ENCODE measurements at regions not wholly inside any gene's neighbourhood (a gene's known extent, or its start where the extent isn't known, plus 50 kb on each side); places are given as distances from the start of the nearest gene placed in this dataset.
"Not testable (repeated sequence)": the region's sequence is repeated elsewhere in the genome, so short reads cannot be mapped to it uniquely, and the experiment has no call there.

- no peaks in the 10 kb centered on the region for H3K4me1 ChIP-seq
- DNase-seq = no peak
- no peaks in the 10 kb centered on the region for H3K9me3 ChIP-seq
- TF ChIP-seq POLR2A (IDR thresholded peaks at IDR 0.05) (no peak), CTCF (IDR thresholded peaks at IDR 0.05) (no peak)
- H3K27me3 ChIP-seq = no peaks in the 10 kb centered on the region
- no peak overlapping the region for H3K27ac ChIP-seq
- no peak overlapping the region for H3K4me3 ChIP-seq
- H3K36me3 ChIP-seq = no peaks in the 10 kb centered on the region
Measured at GRCh38 chrX:4627414-4627813, 914.0 kb upstream of the PRKX start.

GRCh38 chrX:4622486-4623167 lies 909.2 kb upstream of the PRKX start:
- TF ChIP-seq POLR2A (IDR thresholded peaks at IDR 0.05) (no peak), CTCF (IDR thresholded peaks at IDR 0.05) (no peak)

GRCh38 chrX:4613651-4614050 lies 900.2 kb upstream of the PRKX start:
- not testable (repeated sequence) for H3K4me3 ChIP-seq, H3K36me3 ChIP-seq, H3K27me3 ChIP-seq, DNase-seq, H3K27ac ChIP-seq, H3K9me3 ChIP-seq, H3K4me1 ChIP-seq

More at GRCh38 chrX:4622486-4623167, 909.2 kb upstream of the PRKX start:
- H3K4me3 ChIP-seq = no peak overlapping the region
- H3K9me3 ChIP-seq = no peaks in the 10 kb centered on the region
- H3K4me1 ChIP-seq = no peaks in the 10 kb centered on the region
- no peaks in the 10 kb centered on the region for H3K36me3 ChIP-seq
- no peak for DNase-seq
- H3K27ac ChIP-seq = no peak overlapping the region
- H3K27me3 ChIP-seq = no peaks in the 10 kb centered on the region

DNA sequence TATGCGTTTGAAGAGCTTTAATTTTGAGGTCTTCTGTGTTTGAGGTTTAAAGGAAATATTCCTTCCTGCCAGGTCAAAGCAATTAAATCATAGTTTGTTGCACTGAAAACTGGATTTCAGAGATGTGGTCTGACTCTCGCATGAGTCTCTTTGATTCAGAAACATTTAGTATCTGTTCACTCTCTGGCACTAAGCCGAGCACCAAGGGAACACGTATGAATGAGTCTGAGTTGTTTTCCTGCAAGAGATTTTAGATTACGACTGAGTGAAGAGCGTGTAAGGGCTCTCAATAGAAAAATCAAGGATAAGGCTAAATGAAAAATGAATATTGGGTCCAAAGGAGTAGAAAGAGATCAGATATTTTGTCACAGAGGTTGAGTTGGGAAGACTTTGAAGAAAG lies 875.4 kb upstream of the PRKX start:
- Histone ChIP-seq H3K4me3 (no peak overlapping the region), H3K27me3 (no peaks in the 10 kb centered on the region), H3K9me3 (no peaks in the 10 kb centered on the region), H3K27ac (no peak overlapping the region), H3K4me1 (no peaks in the 10 kb centered on the region), H3K36me3 (no peaks in the 10 kb centered on the region)
- DNase-seq = no peak
- TF ChIP-seq CTCF (IDR thresholded peaks at IDR 0.05) (no peak), POLR2A (IDR thresholded peaks at IDR 0.05) (no peak)

DNA sequence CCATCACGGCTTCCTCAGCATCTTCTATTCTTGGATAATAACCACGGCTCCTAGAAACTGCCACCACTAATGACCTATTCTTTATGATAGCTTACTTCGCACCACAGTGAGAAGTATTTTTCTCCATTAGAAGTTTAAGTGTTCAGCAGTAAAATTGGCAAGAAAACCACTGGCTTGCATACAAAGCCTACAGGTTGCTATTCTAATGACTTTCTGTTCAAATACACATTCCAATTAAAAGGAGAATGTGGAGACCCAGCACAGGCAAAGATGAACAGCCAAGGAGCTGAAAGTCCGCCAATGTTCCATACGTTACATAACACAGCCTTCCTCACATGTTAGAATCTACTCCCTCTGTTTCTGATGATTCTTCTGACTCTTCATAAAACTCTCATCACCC lies 875.0 kb upstream of the PRKX start:
- Histone ChIP-seq H3K27me3 (no peaks in the 10 kb centered on the region), H3K4me1 (no peaks in the 10 kb centered on the region), H3K9me3 (no peaks in the 10 kb centered on the region), H3K4me3 (no peak overlapping the region), H3K27ac (no peak overlapping the region), H3K36me3 (no peaks in the 10 kb centered on the region)
- TF ChIP-seq POLR2A (IDR thresholded peaks at IDR 0.05) (no peak), CTCF (IDR thresholded peaks at IDR 0.05) (no peak)
- no peak for DNase-seq

GRCh38 chrX:4588056-4588455 lies 874.6 kb upstream of the PRKX start:
- Histone ChIP-seq H3K4me1 (no peaks in the 10 kb centered on the region), H3K9me3 (no peaks in the 10 kb centered on the region), H3K27ac (no peak overlapping the region), H3K4me3 (no peak overlapping the region), H3K27me3 (no peaks in the 10 kb centered on the region), H3K36me3 (no peaks in the 10 kb centered on the region)
- no peak for TF ChIP-seq CTCF (IDR thresholded peaks at IDR 0.05)
- no peak for TF ChIP-seq POLR2A (IDR thresholded peaks at IDR 0.05)
- DNase-seq = no peak

All from Peyer's patch (tissue), 4 donors.